Esophagus (tissue), 2 donors: ENCODE measurements at regions not wholly inside any gene's neighbourhood (a gene's known extent, or its start where the extent isn't known, plus 50 kb on each side); places are given as distances from the start of the nearest gene placed in this dataset.
"Not testable (repeated sequence)": the region's sequence is repeated elsewhere in the genome, so short reads cannot be mapped to it uniquely, and the experiment has no call there.

Experiments used
- H3K27ac ChIP-seq, 2 donors: one replicate each; pipeline ENCODE4 v1.5.1; 2013; ENCODE audit warnings: low read depth in 2 of 2, mild to moderate bottlenecking in 2 of 2, inconsistent platforms in 1 of 2, low read length in 1 of 2, moderate library complexity in 1 of 2
- H3K27me3 ChIP-seq, 2 donors: one replicate each; pipeline ENCODE4 v1.6.1; 2013; ENCODE audit warnings: low read length in 2 of 2, control low read depth in 1 of 2, mild to moderate bottlenecking in 1 of 2; ENCODE audit not compliant: insufficient read depth in 2 of 2, control insufficient read depth in 1 of 2
- H3K36me3 ChIP-seq, 2 donors: one replicate each; pipeline ENCODE4 v1.6.1; 2013; ENCODE audit warnings: low read length in 1 of 2; ENCODE audit not compliant: control insufficient read depth in 2 of 2, insufficient read depth in 2 of 2
- H3K4me1 ChIP-seq, 2 donors: one replicate each; pipeline ENCODE4 v1.6.1; 2013; ENCODE audit warnings: low read length in 1 of 2; ENCODE audit not compliant: control insufficient read depth in 2 of 2, insufficient read depth in 2 of 2
- H3K4me3 ChIP-seq, 2 donors: one replicate each; pipeline ENCODE4 v1.5.1; 2013; ENCODE audit warnings: low read length in 2 of 2, mild to moderate bottlenecking in 2 of 2, low read depth in 1 of 2, moderate library complexity in 1 of 2
- H3K9me3 ChIP-seq, 2 donors: one replicate each; pipeline ENCODE4 v1.6.1; 2013; ENCODE audit warnings: mild to moderate bottlenecking in 2 of 2, low read depth in 1 of 2, low read length in 1 of 2, moderate library complexity in 1 of 2; ENCODE audit not compliant: control insufficient read depth in 2 of 2, insufficient read depth in 1 of 2
- WGBS, 2 donors: extraction: QIAGEN DNeasy Blood & Tissue Kit; methylation state at CpG; one replicate each; pipeline ENCODE4 v1.1.7; 2013; 5-methylcytosine and 5-hydroxymethylcytosine counted together
- donor health status: healthy with polysubstance abuse.
- donor health status: Bipolar disorder and iron deficiency.

DNA sequence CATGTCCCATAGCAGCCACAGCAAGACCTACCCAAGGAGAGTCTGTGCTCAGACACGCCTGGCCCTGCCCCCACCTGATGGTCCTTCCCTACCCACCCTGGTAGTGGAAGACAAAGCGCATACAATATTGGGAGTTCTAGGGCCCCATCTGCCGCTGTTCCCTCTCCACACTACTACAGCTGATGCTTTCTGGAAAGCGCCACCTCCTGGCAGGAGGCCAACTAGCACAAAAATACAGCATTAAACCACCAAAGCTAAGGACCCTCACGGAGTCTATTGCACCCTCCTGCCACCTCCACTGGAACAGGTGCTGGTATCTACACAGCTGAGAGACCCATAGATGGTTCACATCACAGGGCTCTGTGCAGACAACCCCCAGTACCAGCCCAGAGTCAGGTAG is 50.9 kb upstream of the IGFBP5 start:
- not testable (repeated sequence) for H3K27me3 ChIP-seq, H3K27ac ChIP-seq, H3K4me3 ChIP-seq, H3K9me3 ChIP-seq, H3K36me3 ChIP-seq, H3K4me1 ChIP-seq
- 79 to 86% methylated on average over 5 of the region's 5 CpGs for WGBS, 2 donors

- Histone ChIP-seq H3K27me3 (no peaks in the 10 kb centered on the region), H3K27ac (no peak overlapping the region), H3K9me3 (no peaks in the 10 kb centered on the region), H3K4me3 (no peak overlapping the region), H3K36me3 (no peaks in the 10 kb centered on the region), H3K4me1 (peaks cover 0 to 7% of the 10 kb centered on the region in 2 donors)
- WGBS, 2 donors, result 76 to 77% methylated on average over 3 of the region's 3 CpGs
These were observed 50.1 kb upstream of the IGFBP5 start for GRCh38 chr2:216745453-216745852.
